GM23338 (cell line): ENCODE measurements at regions not wholly inside any gene's neighbourhood (a gene's known extent, or its start where the extent isn't known, plus 50 kb on each side); places are given as distances from the start of the nearest gene placed in this dataset.

Experiments
- ATAC-seq: fragments of 200-7000 bp; cut with Tn5 transposase; 3 replicates; pipeline ENCODE4 v1.9.1; 2020
- DNase-seq: peaks from one replicate; pipeline ENCODE4 v3.0.0-alpha.2; 2015; ENCODE audit warnings: low spot score
- H2AFZ ChIP-seq: fragments of 200-600 bp; sonication (generic); 2 replicates; pipeline ENCODE4 v1.8.0; 2016; ENCODE audit warnings: antibody characterized with exemption, mild to moderate bottlenecking, moderate library complexity
- H3F3A ChIP-seq: fragments of 200-600 bp; sonication (generic); replicated peaks from 2 replicates; pipeline ENCODE4 v1.8.0; 2017; ENCODE audit warnings: antibody characterized with exemption, mixed run types, low read depth
- H3K27ac ChIP-seq: fragments of 200-600 bp; sonication (generic); 2 replicates; pipeline ENCODE4 v1.6.1; 2016; ENCODE audit warnings: low read depth
- H3K27me3 ChIP-seq: fragments of 200-600 bp; sonication (generic); 2 replicates; pipeline ENCODE4 v1.8.0; 2016; ENCODE audit warnings: mild to moderate bottlenecking, mixed run types, moderate library complexity; ENCODE audit not compliant: insufficient read depth
- H3K36me3 ChIP-seq: fragments of 200-600 bp; sonication (generic); 2 replicates; pipeline ENCODE4 v1.8.0; 2016; ENCODE audit warnings: mild to moderate bottlenecking; ENCODE audit not compliant: insufficient read depth
- H3K4me1 ChIP-seq: fragments of 200-600 bp; sonication (generic); 2 replicates; pipeline ENCODE4 v1.8.0; 2016; ENCODE audit warnings: mild to moderate bottlenecking, moderate library complexity; ENCODE audit not compliant: insufficient read depth
- H3K4me2 ChIP-seq: fragments of 200-600 bp; sonication (generic); 2 replicates; pipeline ENCODE4 v1.7.1; 2017; ENCODE audit warnings: mixed run types
- H3K4me3 ChIP-seq: fragments of 200-600 bp; sonication (generic); 2 replicates; pipeline ENCODE4 v1.6.1; 2016; ENCODE audit warnings: mixed run types
- H3K79me2 ChIP-seq: fragments of 200-600 bp; sonication (generic); replicated peaks from 2 replicates; pipeline ENCODE4 v1.8.0; 2017; ENCODE audit warnings: mild to moderate bottlenecking; ENCODE audit not compliant: insufficient read depth
- H3K9me2 ChIP-seq: fragments of 200-600 bp; sonication (generic); 2 replicates; pipeline ENCODE4 v1.8.0; 2017; ENCODE audit not compliant: insufficient read depth
- H4K20me1 ChIP-seq: fragments of 200-600 bp; sonication (generic); replicated peaks from 2 replicates; pipeline ENCODE4 v1.8.0; 2017; ENCODE audit warnings: mild to moderate bottlenecking; ENCODE audit not compliant: insufficient read depth
- H3K27ac Mint-ChIP-seq: 2 replicates; pipeline ENCODE4 v1.8.0; 2020; ENCODE audit warnings: inconsistent platforms, mild to moderate bottlenecking, moderate library complexity, mixed read lengths
- H3K27me3 Mint-ChIP-seq: 3 replicates; pipeline ENCODE4 v1.8.0; 2022; ENCODE audit warnings: low read depth, mild to moderate bottlenecking, moderate library complexity, mixed read lengths, inconsistent platforms; ENCODE audit not compliant: insufficient read depth, poor library complexity
- H3K36me3 Mint-ChIP-seq: 3 replicates; pipeline ENCODE4 v1.8.0; 2021; ENCODE audit warnings: low read depth, mild to moderate bottlenecking, inconsistent platforms, moderate library complexity, mixed read lengths
- H3K4me1 Mint-ChIP-seq: 3 replicates; pipeline ENCODE4 v1.8.0; 2020; ENCODE audit warnings: mild to moderate bottlenecking, inconsistent platforms, mixed read lengths
- H3K4me3 Mint-ChIP-seq: 3 replicates; pipeline ENCODE4 v1.8.0; 2021; ENCODE audit warnings: moderate library complexity, mild to moderate bottlenecking, inconsistent platforms, mixed read lengths
- H3K9me3 Mint-ChIP-seq: 3 replicates; pipeline ENCODE4 v1.8.0; 2020; ENCODE audit warnings: moderate library complexity, mild to moderate bottlenecking, inconsistent platforms, mixed read lengths
- CREB1 ChIP-seq: fragments of 250-450 bp; sonication (Bioruptor Pico); IDR thresholded peaks from 2 replicates; pipeline ENCODE4 v1.5.0; 2020; ENCODE audit warnings: low read depth, mild to moderate bottlenecking, moderate library complexity
- EZH2 ChIP-seq: fragments of 200-600 bp; sonication (generic); IDR thresholded peaks from one replicate; pipeline ENCODE4 v1.8.0; 2017; ENCODE audit warnings: antibody characterized with exemption, mild to moderate bottlenecking, low read depth; ENCODE audit not compliant: unreplicated experiment
- EZH2phosphoT487 ChIP-seq: fragments of 200-600 bp; sonication (generic); IDR thresholded peaks from one replicate; pipeline ENCODE4 v1.8.1; 2018; ENCODE audit warnings: antibody characterized with exemption; ENCODE audit not compliant: unreplicated experiment
- JUNB ChIP-seq: IDR thresholded peaks from one replicate; pipeline ENCODE4 v1.6.1; 2016; ENCODE audit warnings: antibody characterized with exemption; ENCODE audit not compliant: unreplicated experiment
- NANOG ChIP-seq: IDR thresholded peaks from 2 replicates; pipeline ENCODE4 v1.6.1; 2016; ENCODE audit warnings: antibody characterized with exemption, borderline replicate concordance
- POLR2AphosphoS5 ChIP-seq: IDR thresholded peaks from 2 replicates; pipeline ENCODE4 v1.6.1; 2016; ENCODE audit warnings: antibody characterized with exemption, low read depth
- STAT1 ChIP-seq: IDR thresholded peaks from one replicate; pipeline ENCODE4 v1.6.1; 2016; ENCODE audit warnings: antibody characterized with exemption; ENCODE audit not compliant: unreplicated experiment
- ZNF114 ChIP-seq: fragments of 250-450 bp; sonication (Bioruptor Pico); IDR thresholded peaks from 2 replicates; pipeline ENCODE4 v1.5.0; 2020; ENCODE audit warnings: mild to moderate bottlenecking, moderate library complexity
- ZNF331 ChIP-seq: fragments of 250-450 bp; sonication (Bioruptor Pico); IDR thresholded peaks from 2 replicates; pipeline ENCODE4 v1.5.0; 2020; ENCODE audit warnings: low read depth, mild to moderate bottlenecking, moderate library complexity
- TF ChIP-seq, protein P1 (sequence below): IDR thresholded peaks from 2 replicates; pipeline ENCODE4 v1.6.1; 2016; ENCODE audit warnings: antibody characterized with exemption
- TF ChIP-seq, protein P2 (sequence below): IDR thresholded peaks from one replicate; pipeline ENCODE4 v1.6.1; 2018; ENCODE audit warnings: antibody characterized with exemption; ENCODE audit not compliant: unreplicated experiment
- TF ChIP-seq, protein P3 (sequence below): fragments of 250-450 bp; sonication (Bioruptor Pico); IDR thresholded peaks from 2 replicates; pipeline ENCODE4 v1.5.0; 2020; ENCODE audit warnings: mild to moderate bottlenecking, moderate library complexity

DNA sequence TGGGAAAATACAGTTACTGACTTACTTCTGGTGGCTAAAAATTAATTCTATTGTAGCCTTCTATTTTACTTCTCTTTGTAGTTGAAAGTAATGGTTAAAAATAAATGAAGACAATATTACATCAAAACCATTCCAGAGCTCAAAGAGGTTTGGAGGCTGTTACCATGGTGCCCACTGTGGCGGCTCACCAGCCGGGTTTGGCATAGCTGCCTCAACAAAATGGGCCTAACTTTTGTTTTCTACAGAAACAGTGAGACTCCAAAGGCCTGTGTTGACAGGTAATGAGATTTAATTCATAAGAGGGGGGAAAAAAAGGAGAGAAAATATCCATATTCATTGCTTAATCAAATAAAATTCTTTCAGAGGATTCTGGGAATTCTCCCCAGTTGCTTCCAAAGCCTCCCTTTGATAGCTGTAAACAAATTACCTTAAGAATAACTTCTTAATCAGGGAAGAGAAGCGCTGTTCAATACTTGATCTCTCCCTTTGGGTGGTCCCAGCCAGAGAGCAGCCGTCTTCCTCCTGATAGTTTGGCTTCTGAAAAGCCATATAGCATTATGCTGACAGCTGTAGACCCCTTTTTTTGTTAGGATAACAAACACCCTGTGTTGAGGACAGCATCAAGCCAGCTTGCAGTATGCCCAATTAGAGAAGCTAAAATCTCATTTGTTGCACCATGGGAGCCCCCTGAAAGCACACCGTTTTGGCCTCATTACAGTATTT is 266.8 kb downstream of the NEDD1 start:
- DNase-seq (peak; percentile 22), ATAC-seq (peak; percentile 31; the same call in 2 of the 3 replicates)
- Mint-ChIP-seq H3K27me3 (no peaks in the 10 kb centered on the region), H3K4me1 (peaks cover 16% of the 10 kb centered on the region; the same call in 2 of the 3 replicates), H3K36me3 (peaks cover 8% of the 10 kb centered on the region; the same call in 1 of the 3 replicates), H3K27ac (no peak overlapping the region), H3K4me3 (no peak overlapping the region), H3K9me3 (no peaks in the 10 kb centered on the region)
- H3K27me3 ChIP-seq, result no peaks in the 10 kb centered on the region
- no peaks in the 10 kb centered on the region for H3F3A ChIP-seq
- no peak overlapping the region for H3K4me3 ChIP-seq
- H3K36me3 ChIP-seq, result no peaks in the 10 kb centered on the region
- TF ChIP-seq, protein P1, sequence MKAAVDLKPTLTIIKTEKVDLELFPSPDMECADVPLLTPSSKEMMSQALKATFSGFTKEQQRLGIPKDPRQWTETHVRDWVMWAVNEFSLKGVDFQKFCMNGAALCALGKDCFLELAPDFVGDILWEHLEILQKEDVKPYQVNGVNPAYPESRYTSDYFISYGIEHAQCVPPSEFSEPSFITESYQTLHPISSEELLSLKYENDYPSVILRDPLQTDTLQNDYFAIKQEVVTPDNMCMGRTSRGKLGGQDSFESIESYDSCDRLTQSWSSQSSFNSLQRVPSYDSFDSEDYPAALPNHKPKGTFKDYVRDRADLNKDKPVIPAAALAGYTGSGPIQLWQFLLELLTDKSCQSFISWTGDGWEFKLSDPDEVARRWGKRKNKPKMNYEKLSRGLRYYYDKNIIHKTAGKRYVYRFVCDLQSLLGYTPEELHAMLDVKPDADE, result no peak
- TF ChIP-seq NANOG (no peak), JUNB (no peak), EZH2phosphoT487 (no peak), CREB1 (no peak), ZNF331 (CRISPR knock-in tag) (no peak), EZH2 (no peak), ZNF114 (CRISPR knock-in tag) (no peak)
- TF ChIP-seq, protein P2, sequence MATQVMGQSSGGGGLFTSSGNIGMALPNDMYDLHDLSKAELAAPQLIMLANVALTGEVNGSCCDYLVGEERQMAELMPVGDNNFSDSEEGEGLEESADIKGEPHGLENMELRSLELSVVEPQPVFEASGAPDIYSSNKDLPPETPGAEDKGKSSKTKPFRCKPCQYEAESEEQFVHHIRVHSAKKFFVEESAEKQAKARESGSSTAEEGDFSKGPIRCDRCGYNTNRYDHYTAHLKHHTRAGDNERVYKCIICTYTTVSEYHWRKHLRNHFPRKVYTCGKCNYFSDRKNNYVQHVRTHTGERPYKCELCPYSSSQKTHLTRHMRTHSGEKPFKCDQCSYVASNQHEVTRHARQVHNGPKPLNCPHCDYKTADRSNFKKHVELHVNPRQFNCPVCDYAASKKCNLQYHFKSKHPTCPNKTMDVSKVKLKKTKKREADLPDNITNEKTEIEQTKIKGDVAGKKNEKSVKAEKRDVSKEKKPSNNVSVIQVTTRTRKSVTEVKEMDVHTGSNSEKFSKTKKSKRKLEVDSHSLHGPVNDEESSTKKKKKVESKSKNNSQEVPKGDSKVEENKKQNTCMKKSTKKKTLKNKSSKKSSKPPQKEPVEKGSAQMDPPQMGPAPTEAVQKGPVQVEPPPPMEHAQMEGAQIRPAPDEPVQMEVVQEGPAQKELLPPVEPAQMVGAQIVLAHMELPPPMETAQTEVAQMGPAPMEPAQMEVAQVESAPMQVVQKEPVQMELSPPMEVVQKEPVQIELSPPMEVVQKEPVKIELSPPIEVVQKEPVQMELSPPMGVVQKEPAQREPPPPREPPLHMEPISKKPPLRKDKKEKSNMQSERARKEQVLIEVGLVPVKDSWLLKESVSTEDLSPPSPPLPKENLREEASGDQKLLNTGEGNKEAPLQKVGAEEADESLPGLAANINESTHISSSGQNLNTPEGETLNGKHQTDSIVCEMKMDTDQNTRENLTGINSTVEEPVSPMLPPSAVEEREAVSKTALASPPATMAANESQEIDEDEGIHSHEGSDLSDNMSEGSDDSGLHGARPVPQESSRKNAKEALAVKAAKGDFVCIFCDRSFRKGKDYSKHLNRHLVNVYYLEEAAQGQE, result no peak
- H3K9me2 ChIP-seq, result peaks cover 4% of the 10 kb centered on the region; the same call in 1 of the 2 replicates
- H3K4me1 ChIP-seq, result peaks cover 13% of the 10 kb centered on the region
- no peaks in the 10 kb centered on the region for H4K20me1 ChIP-seq
- H3K4me2 ChIP-seq, result no peak overlapping the region
- H3K27ac ChIP-seq, result no peak overlapping the region
- H2AFZ ChIP-seq, result peak overlapping the region; percentile 50; the same call in 1 of the 2 replicates
- H3K79me2 ChIP-seq, result no peaks in the 10 kb centered on the region

DNA sequence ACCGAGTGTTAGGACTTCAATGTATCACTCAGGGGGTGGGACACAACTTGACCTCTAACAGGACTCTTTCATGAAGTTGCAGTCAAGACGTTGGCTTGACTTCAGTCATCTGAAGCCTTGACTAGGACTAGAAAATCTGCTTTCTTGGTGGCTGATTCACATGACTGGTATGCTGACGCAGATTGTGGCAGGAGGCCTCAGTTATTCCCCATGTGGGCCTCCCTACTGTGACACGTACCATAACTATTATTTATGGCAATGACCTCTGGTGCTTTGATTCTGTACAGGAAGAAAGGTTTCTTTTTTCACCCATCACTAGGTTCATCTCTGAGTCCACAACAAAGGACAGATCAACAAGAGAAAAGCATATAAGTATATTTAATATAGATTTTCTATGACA is 270.4 kb downstream of the NEDD1 start:
- no peaks in the 10 kb centered on the region for H3K9me3 Mint-ChIP-seq
- H3K36me3 Mint-ChIP-seq, result peaks cover 13% of the 10 kb centered on the region; the same call in 2 of the 3 replicates
- no peaks in the 10 kb centered on the region for H3K27me3 ChIP-seq
- DNase-seq (no peak), ATAC-seq (no peak)
- H3K9me2 ChIP-seq, result peaks cover 10% of the 10 kb centered on the region; the same call in 1 of the 2 replicates
- H3K36me3 ChIP-seq, result no peaks in the 10 kb centered on the region
- H3K4me1 ChIP-seq, result peaks cover 13% of the 10 kb centered on the region
- H3K4me2 ChIP-seq, result no peak overlapping the region
- H3K27me3 Mint-ChIP-seq, result no peaks in the 10 kb centered on the region
- H3K4me1 Mint-ChIP-seq, result peaks cover 12% of the 10 kb centered on the region; the same call in 2 of the 3 replicates
- no peak overlapping the region for H3K4me3 ChIP-seq
- no peak overlapping the region for H3K4me3 Mint-ChIP-seq
- H3K79me2 ChIP-seq, result no peaks in the 10 kb centered on the region
- no peaks in the 10 kb centered on the region for H4K20me1 ChIP-seq
- H3K27ac Mint-ChIP-seq, result no peak overlapping the region
- H3F3A ChIP-seq, result no peaks in the 10 kb centered on the region
- no peak overlapping the region for H3K27ac ChIP-seq
- H2AFZ ChIP-seq, result no peak overlapping the region
- TF ChIP-seq, protein P3, sequence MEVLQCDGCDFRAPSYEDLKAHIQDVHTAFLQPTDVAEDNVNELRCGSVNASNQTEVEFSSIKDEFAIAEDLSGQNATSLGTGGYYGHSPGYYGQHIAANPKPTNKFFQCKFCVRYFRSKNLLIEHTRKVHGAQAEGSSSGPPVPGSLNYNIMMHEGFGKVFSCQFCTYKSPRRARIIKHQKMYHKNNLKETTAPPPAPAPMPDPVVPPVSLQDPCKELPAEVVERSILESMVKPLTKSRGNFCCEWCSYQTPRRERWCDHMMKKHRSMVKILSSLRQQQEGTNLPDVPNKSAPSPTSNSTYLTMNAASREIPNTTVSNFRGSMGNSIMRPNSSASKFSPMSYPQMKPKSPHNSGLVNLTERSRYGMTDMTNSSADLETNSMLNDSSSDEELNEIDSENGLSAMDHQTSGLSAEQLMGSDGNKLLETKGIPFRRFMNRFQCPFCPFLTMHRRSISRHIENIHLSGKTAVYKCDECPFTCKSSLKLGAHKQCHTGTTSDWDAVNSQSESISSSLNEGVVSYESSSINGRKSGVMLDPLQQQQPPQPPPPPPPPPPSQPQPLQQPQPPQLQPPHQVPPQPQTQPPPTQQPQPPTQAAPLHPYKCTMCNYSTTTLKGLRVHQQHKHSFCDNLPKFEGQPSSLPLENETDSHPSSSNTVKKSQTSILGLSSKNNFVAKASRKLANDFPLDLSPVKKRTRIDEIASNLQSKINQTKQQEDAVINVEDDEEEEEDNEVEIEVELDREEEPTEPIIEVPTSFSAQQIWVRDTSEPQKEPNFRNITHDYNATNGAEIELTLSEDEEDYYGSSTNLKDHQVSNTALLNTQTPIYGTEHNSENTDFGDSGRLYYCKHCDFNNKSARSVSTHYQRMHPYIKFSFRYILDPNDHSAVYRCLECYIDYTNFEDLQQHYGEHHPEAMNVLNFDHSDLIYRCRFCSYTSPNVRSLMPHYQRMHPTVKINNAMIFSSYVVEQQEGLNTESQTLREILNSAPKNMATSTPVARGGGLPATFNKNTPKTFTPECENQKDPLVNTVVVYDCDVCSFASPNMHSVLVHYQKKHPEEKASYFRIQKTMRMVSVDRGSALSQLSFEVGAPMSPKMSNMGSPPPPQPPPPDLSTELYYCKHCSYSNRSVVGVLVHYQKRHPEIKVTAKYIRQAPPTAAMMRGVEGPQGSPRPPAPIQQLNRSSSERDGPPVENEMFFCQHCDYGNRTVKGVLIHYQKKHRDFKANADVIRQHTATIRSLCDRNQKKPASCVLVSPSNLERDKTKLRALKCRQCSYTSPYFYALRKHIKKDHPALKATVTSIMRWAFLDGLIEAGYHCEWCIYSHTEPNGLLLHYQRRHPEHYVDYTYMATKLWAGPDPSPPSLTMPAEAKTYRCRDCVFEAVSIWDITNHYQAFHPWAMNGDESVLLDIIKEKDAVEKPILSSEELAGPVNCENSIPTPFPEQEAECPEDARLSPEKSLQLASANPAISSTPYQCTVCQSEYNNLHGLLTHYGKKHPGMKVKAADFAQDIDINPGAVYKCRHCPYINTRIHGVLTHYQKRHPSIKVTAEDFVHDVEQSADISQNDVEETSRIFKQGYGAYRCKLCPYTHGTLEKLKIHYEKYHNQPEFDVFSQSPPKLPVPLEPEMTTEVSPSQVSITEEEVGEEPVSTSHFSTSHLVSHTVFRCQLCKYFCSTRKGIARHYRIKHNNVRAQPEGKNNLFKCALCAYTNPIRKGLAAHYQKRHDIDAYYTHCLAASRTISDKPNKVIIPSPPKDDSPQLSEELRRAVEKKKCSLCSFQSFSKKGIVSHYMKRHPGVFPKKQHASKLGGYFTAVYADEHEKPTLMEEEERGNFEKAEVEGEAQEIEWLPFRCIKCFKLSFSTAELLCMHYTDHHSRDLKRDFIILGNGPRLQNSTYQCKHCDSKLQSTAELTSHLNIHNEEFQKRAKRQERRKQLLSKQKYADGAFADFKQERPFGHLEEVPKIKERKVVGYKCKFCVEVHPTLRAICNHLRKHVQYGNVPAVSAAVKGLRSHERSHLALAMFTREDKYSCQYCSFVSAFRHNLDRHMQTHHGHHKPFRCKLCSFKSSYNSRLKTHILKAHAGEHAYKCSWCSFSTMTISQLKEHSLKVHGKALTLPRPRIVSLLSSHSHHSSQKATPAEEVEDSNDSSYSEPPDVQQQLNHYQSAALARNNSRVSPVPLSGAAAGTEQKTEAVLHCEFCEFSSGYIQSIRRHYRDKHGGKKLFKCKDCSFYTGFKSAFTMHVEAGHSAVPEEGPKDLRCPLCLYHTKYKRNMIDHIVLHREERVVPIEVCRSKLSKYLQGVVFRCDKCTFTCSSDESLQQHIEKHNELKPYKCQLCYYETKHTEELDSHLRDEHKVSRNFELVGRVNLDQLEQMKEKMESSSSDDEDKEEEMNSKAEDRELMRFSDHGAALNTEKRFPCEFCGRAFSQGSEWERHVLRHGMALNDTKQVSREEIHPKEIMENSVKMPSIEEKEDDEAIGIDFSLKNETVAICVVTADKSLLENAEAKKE (CRISPR knock-in tag), result no peak
- TF ChIP-seq POLR2AphosphoS5, result no peak
- no peak for TF ChIP-seq STAT1
